Posterior cingulate gyrus (tissue), 11 donors: ENCODE measurements at regions not wholly inside any gene's neighbourhood (a gene's known extent, or its start where the extent isn't known, plus 50 kb on each side); places are given as distances from the start of the nearest gene placed in this dataset.
"Not testable (repeated sequence)": the region's sequence is repeated elsewhere in the genome, so short reads cannot be mapped to it uniquely, and the experiment has no call there.

Experiments
- DNase-seq, 10 donors: peaks; one replicate each; pipeline versions ENCODE4 v3.0.0 to v3.0.0-alpha.2; 2020 to 2021; ENCODE audit warnings: mixed read lengths in 3 of 10
- intact Hi-C: fragments of 100-400 bp; cut with DNase I; formaldehyde crosslinking; loops from one replicate; pipeline ENCODE4 v1.15.1; 2023

DNA sequence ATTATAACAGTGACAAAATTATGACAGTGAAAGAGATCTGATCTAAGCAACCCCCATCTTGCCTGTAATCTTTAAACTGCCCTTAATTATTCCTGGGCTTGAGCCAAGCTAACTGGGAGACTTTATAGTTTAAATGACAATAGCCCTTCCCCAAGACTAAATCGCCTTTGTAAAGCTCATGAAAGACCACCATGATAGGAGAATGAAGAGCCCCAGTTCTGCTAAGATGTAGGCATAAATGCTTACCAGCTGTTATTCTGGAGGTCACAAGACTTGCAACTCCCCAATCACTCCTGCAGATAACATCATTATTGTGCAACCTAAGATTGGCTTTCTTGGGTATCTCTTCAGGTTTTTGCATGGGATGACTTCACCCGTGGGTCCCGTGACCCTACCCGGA lies 599.7 kb downstream of the KCNH5 start:
- intact Hi-C loops: no loop called here
- DNase-seq: no peak

DNA sequence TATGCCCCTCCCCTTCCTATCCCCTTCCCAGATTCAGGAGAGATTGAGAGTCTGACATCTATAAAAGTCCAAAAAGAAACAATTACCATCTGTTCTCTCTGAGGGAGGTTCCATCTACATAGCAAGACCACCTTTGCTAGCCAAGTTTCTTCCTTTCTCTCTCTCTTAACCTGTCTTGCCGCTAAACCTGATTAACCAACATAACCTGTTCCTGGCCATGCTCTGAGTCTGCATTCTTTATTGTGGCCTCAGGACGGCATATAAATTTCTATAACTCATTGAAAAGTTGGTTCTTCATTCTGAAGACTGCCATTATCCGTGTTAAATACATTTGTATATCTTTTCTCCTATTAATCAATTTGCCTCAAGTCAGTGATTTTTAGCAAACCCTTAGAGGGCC lies 594.0 kb downstream of the KCNH5 start:
- intact Hi-C loops: no loop called here

DNA sequence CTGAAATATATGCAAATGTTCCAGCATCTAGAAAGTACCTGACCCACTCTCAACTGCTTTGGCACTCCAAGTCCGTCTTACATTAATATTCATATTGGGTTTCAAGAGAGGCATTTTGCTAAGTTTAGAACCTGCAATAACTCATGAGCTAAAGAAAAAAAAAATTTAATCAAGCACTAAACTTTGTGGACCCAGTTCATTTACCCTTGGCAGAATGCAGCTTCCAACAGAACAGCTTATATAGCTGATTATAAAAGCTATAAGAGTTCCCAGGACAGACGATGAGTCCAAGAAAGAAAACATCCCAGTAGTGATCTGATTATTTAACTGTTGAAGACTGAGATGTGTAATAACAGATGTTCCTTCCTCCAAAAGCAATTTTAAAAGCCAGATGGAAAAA lies 592.0 kb downstream of the KCNH5 start:
- intact Hi-C loops: no loop called here
- DNase-seq: no peak

More for the DNA sequence above, 594.0 kb downstream of the KCNH5 start:
- DNase-seq: no peak

DNA sequence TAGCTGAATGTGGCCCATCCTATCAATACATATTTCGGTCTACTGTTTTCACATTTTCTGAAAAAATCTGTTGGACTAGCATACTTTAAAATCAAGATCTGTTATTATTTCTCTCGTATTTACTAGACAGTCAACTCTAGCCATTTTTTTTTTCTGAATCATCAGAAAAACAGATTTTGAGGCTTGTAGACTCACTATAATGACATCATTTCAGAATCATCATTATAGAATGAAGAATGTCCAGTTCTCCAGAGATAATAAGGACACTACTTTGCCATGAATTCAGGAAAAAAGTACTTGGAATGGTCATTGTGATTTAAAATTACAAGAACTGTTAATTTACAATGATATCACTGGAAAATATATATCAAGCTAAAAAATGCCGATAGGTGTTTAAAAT lies 589.8 kb downstream of the KCNH5 start:
- DNase-seq: no peak
- intact Hi-C loops: no loop called here

DNA sequence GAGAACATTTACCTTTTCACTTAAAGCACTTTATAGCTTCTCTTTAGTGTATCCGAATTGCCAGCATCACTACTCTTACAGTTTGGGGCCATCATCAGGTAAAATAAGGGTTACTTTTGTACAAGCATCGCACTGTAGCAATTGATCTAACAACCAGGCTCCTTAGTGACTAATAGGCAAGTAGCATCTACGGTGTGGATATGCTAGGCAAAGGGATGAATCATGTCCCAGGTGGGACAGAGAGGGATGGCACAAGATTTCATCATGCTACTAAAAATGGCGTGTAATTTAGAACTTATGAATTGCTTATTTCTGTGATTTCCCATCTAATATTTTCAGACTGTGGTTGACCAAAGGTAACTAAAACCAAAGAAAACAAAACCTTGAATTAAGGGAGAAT lies 582.3 kb downstream of the KCNH5 start:
- intact Hi-C loops: no loop called here
- DNase-seq: no peak

DNA sequence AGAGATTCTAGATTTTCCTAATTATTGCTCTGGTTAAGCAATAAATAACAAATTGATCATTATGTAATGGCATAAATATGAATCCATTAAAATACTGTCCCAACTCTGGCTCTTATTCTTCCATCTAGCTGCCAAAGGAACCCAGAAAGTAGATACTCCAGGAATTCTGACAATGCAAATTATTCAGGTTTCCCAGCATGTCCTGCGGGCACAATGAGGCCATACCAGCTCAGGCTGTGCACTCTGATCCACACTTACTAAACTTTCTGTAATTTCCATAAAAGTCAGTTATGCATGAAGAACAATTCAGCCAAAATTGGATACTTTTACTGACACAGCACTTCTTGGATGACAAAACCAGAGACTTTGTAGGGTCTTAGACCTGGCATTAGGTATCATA lies 576.3 kb downstream of the KCNH5 start:
- no peak for DNase-seq
- intact Hi-C loops: no loop called here

DNA sequence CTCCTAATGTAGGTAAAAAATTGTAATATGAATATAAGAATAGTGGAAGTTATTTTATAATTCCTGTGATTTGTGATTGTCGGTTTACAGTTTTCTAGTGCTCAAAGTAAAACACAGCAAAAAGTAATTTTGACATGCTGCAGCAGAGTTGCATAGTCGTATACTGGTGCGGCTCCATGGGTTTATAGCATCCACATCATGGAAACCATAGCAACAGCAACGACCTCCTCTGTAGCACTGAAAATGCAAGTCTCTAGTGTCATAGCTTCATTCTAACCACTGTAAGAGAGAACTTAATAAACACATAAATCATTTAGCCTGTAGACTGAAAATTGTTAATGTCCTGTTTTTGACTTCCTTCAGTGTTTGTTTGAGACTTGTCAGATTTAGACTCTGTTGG lies 574.3 kb downstream of the KCNH5 start:
- intact Hi-C loops: no loop called here
- no peak for DNase-seq

DNA sequence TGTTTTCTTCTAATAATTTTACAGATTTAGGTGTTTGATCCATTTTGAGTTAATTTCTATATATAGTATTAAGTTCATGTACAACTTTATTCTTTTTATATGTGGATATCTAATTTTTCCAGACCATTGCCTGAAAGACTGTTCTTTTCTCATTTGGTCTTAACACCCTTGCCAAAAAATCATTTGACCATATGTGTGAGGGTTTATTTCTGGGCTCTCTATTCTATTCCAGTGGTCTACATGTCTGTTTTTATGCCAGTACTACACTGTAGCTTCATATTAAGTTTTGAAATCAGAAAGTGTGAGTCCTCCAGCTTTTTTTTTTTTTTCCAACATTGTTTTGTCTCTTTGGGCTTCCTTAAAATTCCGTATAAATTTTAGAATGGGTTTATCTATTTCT lies 554.1 kb downstream of the KCNH5 start:
- DNase-seq: no peak
- intact Hi-C loops: no loop called here

DNA sequence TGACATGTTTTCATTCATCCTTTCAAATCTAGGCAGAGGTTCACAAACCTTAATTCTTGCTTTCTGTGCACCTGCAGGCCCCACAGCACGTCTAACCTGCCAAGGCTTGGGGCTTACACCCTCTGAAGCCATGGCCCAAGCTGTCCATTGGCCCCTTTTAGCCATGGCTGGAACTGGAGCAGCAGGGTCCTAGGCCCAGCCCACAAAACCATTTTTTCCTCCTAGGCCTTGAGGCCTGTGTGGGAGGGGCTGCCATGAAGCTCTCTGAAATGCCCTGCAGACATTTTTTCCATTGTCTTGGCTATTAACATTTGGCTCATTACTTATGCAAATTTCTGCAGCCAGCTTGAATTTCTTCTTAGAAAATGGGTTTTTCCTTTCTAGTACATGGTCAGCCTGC lies 547.5 kb downstream of the KCNH5 start:
- no peak for DNase-seq
- intact Hi-C loops: no loop called here

DNA sequence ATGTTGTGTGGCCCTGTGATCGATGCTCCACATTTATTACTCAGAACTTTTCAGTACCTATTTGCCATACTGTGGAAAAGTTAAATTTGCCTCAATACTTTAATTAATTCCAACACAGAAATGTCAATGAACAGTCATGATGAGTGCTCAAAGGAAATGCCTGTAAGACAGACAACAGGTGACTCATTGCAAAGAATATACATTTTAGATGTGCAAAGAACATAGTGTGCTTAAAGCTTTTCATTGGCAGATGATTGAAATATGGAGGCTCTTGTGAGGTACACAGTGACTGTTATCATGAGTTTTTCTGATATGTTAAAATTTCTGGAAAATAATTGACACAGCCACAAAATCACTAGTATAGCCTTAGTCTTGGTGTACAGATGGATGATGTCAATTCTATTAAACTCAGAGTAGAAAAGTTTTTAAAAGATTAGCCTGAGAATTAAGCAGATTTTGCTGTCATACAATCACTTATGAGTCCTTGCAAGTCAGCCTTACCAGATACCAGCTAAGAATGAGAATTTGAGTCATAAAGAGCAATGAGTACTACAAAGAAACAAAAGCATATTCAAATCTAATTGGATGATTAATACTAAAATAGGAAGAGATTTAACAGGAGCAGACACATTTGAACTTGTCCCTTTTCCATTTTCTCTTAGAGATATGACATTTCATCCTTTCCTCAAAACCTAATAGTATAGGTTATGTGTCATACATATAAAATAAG lies 544.1 kb downstream of the KCNH5 start:
- intact Hi-C loops: no loop called here
- no peak for DNase-seq

DNA sequence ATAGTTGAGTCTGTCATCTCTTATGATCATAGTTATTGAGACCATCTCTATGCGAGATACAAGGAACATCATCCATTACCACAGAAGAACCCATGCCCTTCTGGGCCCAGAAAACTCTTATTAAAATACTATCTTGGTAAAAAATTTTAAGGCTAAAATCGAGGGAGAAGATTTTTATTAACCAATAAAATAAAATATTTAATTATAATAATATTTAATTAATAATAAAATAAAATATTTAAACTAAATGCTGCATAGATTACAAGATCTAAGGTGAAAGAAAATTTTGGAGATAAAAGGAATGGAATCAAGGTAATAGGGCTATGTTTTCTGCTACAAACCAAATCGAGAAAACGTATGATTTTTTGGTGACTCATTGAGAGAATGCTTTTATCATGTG lies 540.2 kb downstream of the KCNH5 start:
- intact Hi-C loops: no loop called here
- DNase-seq: no peak

DNA sequence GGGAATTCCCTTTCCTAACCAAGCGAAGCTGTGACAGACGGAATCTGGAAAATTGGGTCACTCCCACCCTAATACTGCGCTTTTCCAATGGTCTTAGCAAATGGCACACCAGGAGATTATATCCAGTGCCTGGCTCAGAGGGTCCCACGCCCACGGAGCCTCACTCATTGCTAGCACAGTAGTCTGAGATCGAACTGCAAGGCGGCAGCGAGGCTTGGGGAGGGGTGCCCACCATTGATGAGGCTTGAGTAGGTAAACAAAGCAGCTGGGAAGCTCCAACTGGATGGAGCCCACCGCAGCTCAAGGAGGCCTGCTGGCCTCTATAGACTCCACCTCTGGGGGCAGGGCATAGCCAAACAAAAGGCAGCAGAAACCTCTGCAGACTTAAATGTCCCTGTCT lies 523.9 kb downstream of the KCNH5 start:
- DNase-seq: peak in 2 of 10 donors; percentile 71 to 76
- intact Hi-C loops: not testable (repeated sequence)

DNA sequence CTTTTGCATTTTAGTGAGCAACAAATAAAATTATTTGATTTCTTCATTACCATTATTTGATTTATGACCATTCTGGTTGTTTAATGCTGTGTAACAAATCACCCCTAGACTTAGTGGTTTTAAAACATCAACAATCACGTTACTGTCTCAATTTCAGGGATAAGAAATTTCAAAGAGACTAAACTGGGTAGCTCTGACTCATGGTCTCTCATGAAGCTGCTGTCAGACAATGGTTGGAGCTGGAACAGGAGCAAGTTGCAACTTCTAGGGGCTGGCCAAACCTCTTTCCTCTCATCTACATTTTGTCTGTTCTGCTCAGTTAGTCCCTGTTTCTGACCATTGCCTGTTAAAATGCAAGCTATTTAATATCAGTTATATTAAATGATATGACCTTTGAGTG lies 517.0 kb downstream of the KCNH5 start:
- intact Hi-C loops: no loop called here
- DNase-seq: no peak

DNA sequence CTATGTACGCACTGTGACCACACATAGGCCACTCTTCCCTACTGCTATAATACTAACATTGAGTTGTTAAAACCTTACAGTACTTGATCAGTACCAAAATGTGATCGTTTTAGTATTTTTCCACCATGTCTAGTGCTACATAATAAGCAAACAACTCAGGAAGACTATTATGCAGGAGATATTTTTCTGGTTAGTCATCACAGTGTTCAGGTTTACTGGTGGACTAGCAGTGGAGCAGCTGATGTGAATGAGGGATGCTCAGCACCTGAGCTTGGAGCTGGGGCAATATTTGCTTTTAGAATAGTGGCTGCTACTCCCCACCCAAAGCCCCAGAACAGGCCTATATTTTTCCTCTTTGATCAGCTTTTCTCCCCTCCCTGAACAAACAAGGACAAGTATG lies 513.1 kb downstream of the KCNH5 start:
- no peak for DNase-seq
- intact Hi-C loops: no loop called here

DNA sequence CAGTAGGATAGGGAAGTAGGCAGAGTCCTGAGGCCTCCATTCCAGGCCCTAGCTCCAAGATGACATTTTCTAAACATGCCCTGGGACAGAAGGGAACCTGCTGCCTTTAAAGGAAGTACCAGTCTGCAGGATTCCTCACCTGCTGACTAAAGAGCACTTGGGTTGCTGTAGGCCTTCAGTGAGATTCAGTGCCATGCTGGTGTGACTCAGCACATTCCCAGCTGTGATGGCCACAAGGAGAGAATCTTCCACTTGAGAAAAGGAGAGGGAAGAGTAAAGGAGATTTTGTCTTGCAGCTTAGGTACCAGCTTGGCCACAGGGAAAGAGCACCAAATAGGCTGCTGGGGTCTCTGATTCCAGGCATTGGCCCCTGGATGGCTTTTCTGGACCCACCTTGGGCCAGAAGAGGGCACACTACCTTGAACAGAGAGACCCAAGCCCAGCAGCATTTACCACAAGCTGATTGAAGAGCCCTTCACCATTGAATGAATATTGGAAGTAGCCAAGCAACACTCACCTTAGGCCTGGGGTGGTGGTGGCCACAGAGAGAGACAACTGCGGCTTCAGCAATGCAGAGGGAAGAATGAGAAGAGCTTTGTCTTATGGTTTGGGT lies 498.3 kb downstream of the KCNH5 start:
- intact Hi-C loops: no loop called here
- DNase-seq: no peak

DNA sequence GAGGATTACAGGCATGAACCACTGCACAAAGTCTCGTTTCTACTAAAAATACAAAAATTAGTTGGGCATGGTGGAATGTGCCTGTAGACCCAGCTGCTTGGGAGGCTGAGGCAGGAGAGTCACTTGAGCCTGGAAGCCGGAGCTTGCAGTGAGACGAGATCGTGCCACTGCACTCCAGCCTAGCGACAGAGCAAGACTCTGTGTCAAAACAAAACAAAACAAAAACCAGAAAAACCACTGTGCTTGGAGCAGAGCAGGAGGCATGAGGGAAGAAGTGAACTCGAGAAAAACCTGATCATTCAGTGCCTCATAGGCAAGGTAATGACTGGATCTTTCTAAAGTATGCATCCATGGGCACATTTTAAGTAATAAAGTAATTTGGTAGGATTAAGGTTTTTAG lies 487.8 kb downstream of the KCNH5 start:
- intact Hi-C loops: no loop called here
- DNase-seq: peak in 1 of 10 donors; percentile 18

DNA sequence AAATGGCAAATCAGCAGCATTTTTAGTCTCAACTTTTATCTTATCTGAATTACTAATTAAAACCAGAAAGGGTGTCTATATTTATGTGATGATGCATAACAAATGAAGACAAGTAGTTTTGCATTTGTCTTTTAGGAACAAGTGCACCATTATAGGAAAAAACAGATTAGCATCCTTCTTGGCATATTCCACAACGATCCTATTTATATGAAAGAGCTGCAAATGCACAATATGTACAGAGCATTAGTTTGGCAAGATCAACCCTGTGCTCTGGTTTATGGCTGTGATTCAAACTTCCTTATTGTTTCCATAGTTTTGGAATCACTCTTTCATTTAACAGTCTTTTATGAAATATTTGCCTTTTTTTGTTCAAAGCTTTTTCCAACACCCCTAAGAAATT lies 486.8 kb downstream of the KCNH5 start:
- intact Hi-C loops: no loop called here

DNA sequence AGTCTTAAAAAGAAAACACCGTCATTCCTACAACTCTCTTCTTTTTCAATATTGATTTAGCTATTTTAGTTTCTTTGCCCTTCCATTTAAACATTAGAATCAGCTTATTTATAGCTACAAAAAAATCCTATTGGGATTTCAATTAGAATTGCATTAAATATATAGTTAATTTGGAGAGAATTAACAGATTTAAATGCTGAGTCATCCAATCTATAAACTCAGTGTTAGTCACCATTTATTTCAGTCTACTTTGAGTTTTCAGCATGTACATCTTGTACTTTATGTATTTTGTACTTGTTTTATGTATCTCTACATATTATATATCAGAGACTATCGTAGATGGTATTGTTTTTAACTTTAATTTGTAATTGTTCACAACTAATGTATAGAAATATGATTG lies 460.0 kb downstream of the KCNH5 start:
- intact Hi-C loops: no loop called here
- DNase-seq: no peak

More for the DNA sequence above, 486.8 kb downstream of the KCNH5 start:
- DNase-seq: no peak

DNA sequence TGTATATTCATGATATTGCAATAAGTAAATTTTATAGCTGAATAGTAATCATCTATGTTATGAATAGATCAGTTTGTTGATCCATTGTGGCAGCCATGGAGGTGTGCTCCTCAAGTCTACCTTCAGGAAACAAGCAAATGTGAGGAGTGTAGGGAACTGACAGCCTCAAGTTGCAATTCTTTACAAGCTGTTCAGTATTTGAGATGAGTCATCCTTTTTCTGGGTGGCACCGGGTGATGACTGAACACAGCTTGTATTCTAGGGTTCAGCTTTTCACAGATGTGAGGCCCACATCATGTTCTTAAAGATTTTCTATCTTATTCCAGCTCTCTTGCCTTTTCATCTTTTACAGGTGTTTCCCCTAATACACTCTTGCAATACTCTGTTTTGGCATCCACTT lies 452.4 kb downstream of the KCNH5 start:
- intact Hi-C loops: no loop called here
- DNase-seq: no peak

DNA sequence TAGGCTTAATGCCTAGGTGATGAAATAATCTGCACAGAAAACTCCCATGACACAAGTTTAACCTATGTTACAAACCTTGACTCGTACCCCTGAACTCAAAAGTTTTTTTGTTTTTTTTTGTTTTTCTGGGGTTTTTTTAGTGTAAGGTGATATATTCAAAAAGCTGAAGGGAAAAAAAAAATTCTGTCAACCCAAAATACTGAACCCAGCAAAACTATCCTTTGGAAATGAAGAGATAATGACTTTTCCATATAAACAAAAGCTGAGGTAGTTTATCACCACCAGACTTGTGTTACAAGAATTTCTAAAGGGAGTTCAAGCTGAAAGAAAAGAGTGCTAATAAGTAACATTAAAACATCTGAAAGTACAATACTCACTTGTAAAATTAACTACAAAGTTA lies 448.1 kb downstream of the KCNH5 start:
- no peak for DNase-seq
- intact Hi-C loops: no loop called here

DNA sequence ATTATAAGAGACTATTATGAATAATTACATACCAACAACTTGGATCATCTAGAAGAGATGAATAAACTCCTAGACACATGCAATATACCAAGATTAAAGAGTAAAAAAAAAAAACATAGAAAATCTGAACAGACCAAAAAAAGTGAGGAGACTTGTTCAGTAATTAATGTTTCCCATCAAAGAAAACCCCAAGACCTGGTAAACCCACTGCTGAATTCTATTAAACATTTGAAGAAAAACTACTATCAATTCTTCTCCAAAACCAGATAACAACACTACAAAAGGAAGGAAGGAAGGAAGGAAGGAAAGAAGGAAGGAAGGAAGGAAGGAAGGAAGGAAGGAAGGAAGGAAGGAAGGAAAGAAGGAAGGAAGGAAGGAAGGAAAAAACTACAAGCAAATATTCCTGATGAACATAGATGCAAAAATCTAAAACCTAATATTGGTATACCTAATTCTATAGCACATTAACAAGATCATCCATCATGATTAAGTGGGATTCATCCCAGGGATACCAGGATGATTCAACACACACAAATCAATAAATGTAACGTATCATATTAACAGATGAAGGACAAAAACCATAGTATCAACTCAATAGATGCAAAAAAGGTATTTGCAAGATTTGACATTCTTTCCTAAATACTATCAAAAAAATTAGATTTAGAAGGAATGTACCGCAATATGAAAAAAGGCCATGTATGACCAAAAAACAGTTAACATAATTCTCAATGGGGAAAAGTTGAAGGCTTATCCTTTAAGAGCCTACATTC lies 445.5 kb downstream of the KCNH5 start:
- DNase-seq: no peak
- intact Hi-C loops: no loop called here

DNA sequence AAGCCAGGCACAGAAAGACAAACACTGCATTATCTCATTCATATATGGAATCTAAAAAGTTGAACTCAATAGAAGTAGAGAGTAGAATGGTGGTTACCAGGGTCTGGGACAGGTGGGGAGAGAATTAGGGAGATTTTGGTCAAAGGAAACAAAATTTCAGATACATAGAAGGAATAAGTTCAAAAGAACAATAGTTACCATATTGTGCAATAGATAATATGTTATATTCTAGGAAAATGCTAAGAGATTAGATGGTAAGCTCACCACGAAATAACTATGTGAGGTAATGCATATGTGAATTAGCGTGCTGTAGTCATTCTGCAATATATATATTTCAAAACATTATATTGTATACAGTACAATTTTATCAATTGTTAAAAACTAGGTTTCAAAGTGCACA lies 442.5 kb downstream of the KCNH5 start:
- intact Hi-C loops: no loop called here
- DNase-seq: no peak
